HepG2 (cell line): ENCODE measurements at regions not wholly inside any gene's neighbourhood (a gene's known extent, or its start where the extent isn't known, plus 50 kb on each side); places are given as distances from the start of the nearest gene placed in this dataset.

Source experiments
- ATAC-seq: fragments of 200-7000 bp; cut with Tn5 transposase; 3 replicates; pipeline ENCODE4 v1.9.1; 2020; ENCODE audit warnings: mild to moderate bottlenecking, moderate library complexity
- BruUV-seq: library from RNA; stranded (reverse); fragments of 400-500 nt; replicated peaks from 2 replicates; lab custom pipeline; 2021; lab: Mats Ljungman, UMichigan
- CTCF ChIA-PET: fragments of 300-600 bp; formaldehyde crosslinking; extraction: SDS; loops from one replicate; lab custom pipeline; 2021; ENCODE audit warnings: low total read pairs, inconsistent platforms, low intra/inter-chr PET ratio; lab: Yijun Ruan, JAX
- POLR2A ChIA-PET: fragments of 350-600 bp; sonication (Branson Sonifier 250); formaldehyde crosslinking; loops from one replicate; lab custom pipeline; 2020; ENCODE audit warnings: antibody characterized with exemption, inconsistent platforms; lab: Yijun Ruan, JAX
- DNase-seq: peaks from one replicate; pipeline ENCODE4 v3.0.0-alpha.2; 2015; ENCODE audit warnings: low spot score
- FAIRE-seq: peaks from 3 replicates; lab custom pipeline; 2011; peaks lifted over from hg19 to GRCh38; lab: Jason Lieb, UNC
- H2AFZ ChIP-seq: one replicate; pipeline ENCODE4 v1.6.1; 2011; ENCODE audit warnings: low read length, inconsistent platforms
- H3K27ac ChIP-seq: fragments of 300-600 bp; 3 replicates; pipeline ENCODE4 v1.8.0; 2011; ENCODE audit warnings: mixed run types, mild to moderate bottlenecking, mixed read lengths, low read length, inconsistent platforms; ENCODE audit not compliant: insufficient read depth; ENCODE audit errors: extremely low read length
- H3K27me3 ChIP-seq, 2 experiments: fragments of 200-600 bp in 1 of 2; 2 replicates in 1 of 2; 3 replicates in 1 of 2; pipeline versions ENCODE4 v1.6.0 to v1.8.0; 2011; ENCODE audit warnings: low read length in 2 of 2, mild to moderate bottlenecking in 2 of 2, moderate library complexity in 2 of 2, inconsistent platforms in 1 of 2; ENCODE audit not compliant: insufficient read depth in 2 of 2, control insufficient read depth in 1 of 2
- H3K36me3 ChIP-seq, 2 experiments: fragments of 200-600 bp in 1 of 2; replicated peaks in 1 of 2; 2 replicates in 1 of 2; 3 replicates in 1 of 2; pipeline versions ENCODE4 v1.5.1 to v1.8.0; 2011; ENCODE audit warnings: low read length in 2 of 2, inconsistent platforms in 1 of 2; ENCODE audit not compliant: insufficient read depth in 2 of 2, control insufficient read depth in 1 of 2
- H3K4me1 ChIP-seq: 2 replicates; pipeline ENCODE4 v1.5.1; 2012; ENCODE audit warnings: low read length, inconsistent platforms; ENCODE audit not compliant: insufficient read depth
- H3K4me2 ChIP-seq: 2 replicates; pipeline ENCODE4 v1.6.0; 2011; ENCODE audit warnings: low read depth, low read length, inconsistent platforms
- H3K4me3 ChIP-seq, 3 experiments: fragments of 200-600 bp in 1 of 3; sonication (generic), shearing (Covaris generic) in 1 of 3; replicated peaks in 1 of 3; 2 replicates each; pipeline ENCODE4 v1.5.1; 2011 to 2016; ENCODE audit warnings: low read length in 3 of 3, inconsistent platforms in 2 of 3, low read depth in 2 of 3, mild to moderate bottlenecking in 2 of 3, control low read depth in 1 of 3, mixed read lengths in 1 of 3; ENCODE audit not compliant: insufficient read depth in 1 of 3
- H3K79me2 ChIP-seq: one replicate; pipeline ENCODE4 v1.6.1; 2011; ENCODE audit warnings: low read length, inconsistent platforms; ENCODE audit not compliant: insufficient read depth
- H3K9ac ChIP-seq: 2 replicates; pipeline ENCODE4 v1.6.0; 2011; ENCODE audit warnings: mild to moderate bottlenecking, low read depth, low read length, inconsistent platforms; ENCODE audit not compliant: insufficient read depth
- H3K9me3 ChIP-seq: 2 replicates; pipeline ENCODE4 v1.5.1; 2012; ENCODE audit warnings: mild to moderate bottlenecking, low read length
- H4K20me1 ChIP-seq: 2 replicates; pipeline ENCODE4 v1.6.0; 2011; ENCODE audit warnings: inconsistent platforms, mild to moderate bottlenecking, low read length, moderate library complexity; ENCODE audit not compliant: insufficient read depth
- ELF4 ChIP-seq: sonication (generic); formaldehyde crosslinking; IDR thresholded peaks from 2 replicates; pipeline ENCODE4 v1.5.0; 2020; ENCODE audit warnings: missing genetic modification reagents, mild to moderate bottlenecking, moderate library complexity, borderline replicate concordance
- ESRRA ChIP-seq: sonication (generic); formaldehyde crosslinking; IDR thresholded peaks from 2 replicates; pipeline ENCODE4 v1.5.1; 2020; ENCODE audit warnings: mild to moderate bottlenecking, low read depth, missing genetic modification reagents
- HNRNPLL ChIP-seq: fragments of 200-400 bp; formaldehyde crosslinking; IDR thresholded peaks from 2 replicates; pipeline ENCODE4 v1.6.1; 2017; ENCODE audit warnings: mild to moderate bottlenecking, low read depth, low read length; ENCODE audit not compliant: poor library complexity, severe bottlenecking
- NCOR1 ChIP-seq: fragments of 200-600 bp; sonication (generic); IDR thresholded peaks from 2 replicates; pipeline ENCODE4 v1.7.0; 2017; ENCODE audit warnings: antibody characterized with exemption, low read length, borderline replicate concordance
- PAWR ChIP-seq: sonication (generic); formaldehyde crosslinking; IDR thresholded peaks from 2 replicates; pipeline ENCODE4 v1.4.0; 2020; ENCODE audit warnings: missing genetic modification reagents, mild to moderate bottlenecking, borderline replicate concordance
- PAX8 ChIP-seq: sonication (generic); formaldehyde crosslinking; IDR thresholded peaks from 2 replicates; pipeline ENCODE4 v1.8.0; 2022; ENCODE audit warnings: mild to moderate bottlenecking, missing genetic modification reagents, borderline replicate concordance
- PHF5A ChIP-seq: IDR thresholded peaks from one replicate; pipeline ENCODE4 v1.6.1; 2018; ENCODE audit warnings: low read depth, missing genetic modification reagents; ENCODE audit not compliant: unreplicated experiment
- PLRG1 ChIP-seq: fragments of 450-650 bp; conservative IDR thresholded peaks from 2 replicates; pipeline ENCODE4 v1.6.1; 2016
- RBM22 ChIP-seq: fragments of 200-400 bp; formaldehyde crosslinking; optimal IDR thresholded peaks from 2 replicates; pipeline ENCODE3; 2017; ENCODE audit warnings: mild to moderate bottlenecking, low read length, moderate library complexity
- SMAD1 ChIP-seq: sonication (generic); formaldehyde crosslinking; IDR thresholded peaks from 2 replicates; pipeline ENCODE4 v1.4.0; 2020; ENCODE audit warnings: missing genetic modification reagents, low read depth, mild to moderate bottlenecking, borderline replicate concordance
- SP140L ChIP-seq: sonication (generic); formaldehyde crosslinking; IDR thresholded peaks from 2 replicates; pipeline ENCODE4 v1.4.0; 2020; ENCODE audit warnings: missing genetic modification reagents, borderline replicate concordance
- TAF1 ChIP-seq: sonication (generic); formaldehyde crosslinking; IDR thresholded peaks from 2 replicates; pipeline ENCODE4 v1.4.0; 2020; ENCODE audit warnings: missing genetic modification reagents
- ZBTB20 ChIP-seq: sonication (generic); formaldehyde crosslinking; IDR thresholded peaks from 2 replicates; pipeline ENCODE4 v1.8.1; 2023; ENCODE audit warnings: missing genetic modification reagents, low read depth, mild to moderate bottlenecking, borderline replicate concordance
- ZFP1 ChIP-seq: IDR thresholded peaks from 2 replicates; pipeline ENCODE4 v1.6.1; 2016
- ZNF451 ChIP-seq: sonication (generic); formaldehyde crosslinking; IDR thresholded peaks from 2 replicates; pipeline ENCODE4 v1.5.0; 2020; ENCODE audit warnings: mild to moderate bottlenecking, missing genetic modification reagents
- ZNF737 ChIP-seq: sonication (generic); formaldehyde crosslinking; IDR thresholded peaks from 2 replicates; pipeline ENCODE4 v1.5.0; 2020; ENCODE audit warnings: missing genetic modification reagents, mild to moderate bottlenecking, borderline replicate concordance
- ZNF746 ChIP-seq: sonication (generic); formaldehyde crosslinking; IDR thresholded peaks from 2 replicates; pipeline ENCODE4 v1.8.0; 2022; ENCODE audit warnings: mild to moderate bottlenecking, missing genetic modification reagents
- ZSCAN12 ChIP-seq: sonication (generic); formaldehyde crosslinking; IDR thresholded peaks from 2 replicates; pipeline ENCODE4 v1.9.0; 2021; ENCODE audit warnings: mild to moderate bottlenecking, missing genetic modification reagents
- WGBS: methylation state at CpG from one replicate; pipeline ENCODE4 v1.1.6; 2017; ENCODE audit warnings: low lambda C conversion rate; 5-methylcytosine and 5-hydroxymethylcytosine counted together
- in situ Hi-C: cut with HindIII; loops from 2 replicates; pipeline ENCODE4 v1.10.0; 2017; ENCODE audit warnings: low pct_unique_long_range_greater_than_20kb; ENCODE audit not compliant: extremely low pct_ligation_motif_present
- intact Hi-C: fragments of 100-400 bp; cut with micrococcal nuclease; formaldehyde crosslinking; loops from one replicate; pipeline ENCODE4 v1.10.0; 2022; ENCODE audit not compliant: unreplicated experiment
- TF ChIP-seq, protein P1 (sequence below): sonication (generic); formaldehyde crosslinking; IDR thresholded peaks from 2 replicates; pipeline ENCODE4 v1.8.1; 2023; ENCODE audit warnings: mild to moderate bottlenecking, moderate library complexity, missing genetic modification reagents
- TF ChIP-seq, protein P2 (sequence below): IDR thresholded peaks from 2 replicates; pipeline ENCODE4 v1.6.1; 2016; ENCODE audit warnings: missing compliant biosample characterization, missing genetic modification reagents, borderline replicate concordance

DNA sequence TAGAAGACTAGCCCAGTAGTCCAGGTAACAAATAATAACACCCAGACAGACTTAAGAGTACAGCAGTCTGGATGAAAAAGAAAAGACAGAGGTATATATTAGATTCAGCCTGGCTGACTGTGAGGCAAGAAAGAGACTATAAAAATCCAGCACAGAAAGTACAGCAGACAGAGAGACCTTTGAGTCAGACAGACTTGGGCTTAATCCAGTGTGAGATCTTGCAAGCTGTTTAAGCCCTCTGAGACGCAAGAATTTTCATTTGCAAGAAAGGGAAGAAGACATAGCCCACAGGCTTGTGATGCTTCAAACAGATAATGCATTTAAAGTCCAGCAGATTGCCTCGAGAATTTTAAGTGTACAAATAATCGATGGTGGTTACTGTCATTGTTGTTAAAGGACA, 471.4 kb downstream of the LIG4 start:
- no TSS peak for BruUV-seq
- H3K4me3 ChIP-seq = no peak overlapping the region
- H3K9ac ChIP-seq = no peak overlapping the region
- FAIRE-seq (no peak), ATAC-seq (no peak), DNase-seq (no peak)
- no peak overlapping the region for H2AFZ ChIP-seq
- H3K36me3 ChIP-seq = no peaks in the 10 kb centered on the region
- TF ChIP-seq SP140L (CRISPR knock-in tag) = no peak
- TF ChIP-seq TAF1 (CRISPR knock-in tag) = no peak
- no peak for TF ChIP-seq RBM22
- no peak for TF ChIP-seq PHF5A
- TF ChIP-seq ELF4 (CRISPR knock-in tag) = no peak
- no peak for TF ChIP-seq PAWR (CRISPR knock-in tag)
- in situ Hi-C loops (no loop called here), intact Hi-C loops (no loop called here)
- no peak overlapping the region for H3K27ac ChIP-seq
- POLR2A ChIA-PET = no interaction called here
- no peaks in the 10 kb centered on the region for H3K79me2 ChIP-seq
- H4K20me1 ChIP-seq = no peaks in the 10 kb centered on the region
- H3K4me1 ChIP-seq = no peaks in the 10 kb centered on the region
- under 1% methylated on average over 3 of the region's 3 CpGs for WGBS
- H3K9me3 ChIP-seq = no peaks in the 10 kb centered on the region
- no peak overlapping the region for H3K4me2 ChIP-seq
- CTCF ChIA-PET = no interaction called here
- no peaks in the 10 kb centered on the region for H3K27me3 ChIP-seq

DNA sequence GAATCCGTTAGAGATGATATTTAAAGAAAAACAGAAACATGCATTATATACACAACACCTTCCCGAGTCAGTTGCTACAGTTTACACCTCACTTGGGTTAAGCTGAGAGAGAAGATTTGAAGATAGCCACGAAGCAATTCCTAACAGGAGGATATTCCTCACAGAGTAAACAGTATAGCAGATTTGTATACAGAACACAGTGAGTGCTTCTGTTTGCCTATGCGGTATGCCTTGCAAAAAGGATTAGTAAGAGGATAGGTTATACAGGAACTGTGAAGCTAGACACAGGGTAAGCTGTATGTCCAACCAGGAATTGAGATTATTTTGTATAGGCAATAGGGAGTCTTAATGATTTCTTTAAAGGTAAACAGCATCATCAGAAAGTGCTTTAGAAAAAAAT, 471.8 kb downstream of the LIG4 start:
- DNase-seq = no peak
- Histone ChIP-seq H3K4me3 (no peak overlapping the region), H3K9ac (no peak overlapping the region), H3K27ac (no peak overlapping the region), H3K79me2 (no peaks in the 10 kb centered on the region), H3K4me1 (no peaks in the 10 kb centered on the region), H4K20me1 (no peaks in the 10 kb centered on the region), H3K4me2 (no peak overlapping the region), H3K9me3 (no peaks in the 10 kb centered on the region), H2AFZ (no peak overlapping the region), H3K27me3 (no peaks in the 10 kb centered on the region), H3K36me3 (no peaks in the 10 kb centered on the region)
- no peak for FAIRE-seq
- ChIA-PET CTCF (no interaction called here), POLR2A (no interaction called here)
- 0% methylated on average over 4 of the region's 4 CpGs for WGBS
- intact Hi-C loops (no loop called here), in situ Hi-C loops (no loop called here)
- BruUV-seq = no TSS peak
- TF ChIP-seq, protein P1, sequence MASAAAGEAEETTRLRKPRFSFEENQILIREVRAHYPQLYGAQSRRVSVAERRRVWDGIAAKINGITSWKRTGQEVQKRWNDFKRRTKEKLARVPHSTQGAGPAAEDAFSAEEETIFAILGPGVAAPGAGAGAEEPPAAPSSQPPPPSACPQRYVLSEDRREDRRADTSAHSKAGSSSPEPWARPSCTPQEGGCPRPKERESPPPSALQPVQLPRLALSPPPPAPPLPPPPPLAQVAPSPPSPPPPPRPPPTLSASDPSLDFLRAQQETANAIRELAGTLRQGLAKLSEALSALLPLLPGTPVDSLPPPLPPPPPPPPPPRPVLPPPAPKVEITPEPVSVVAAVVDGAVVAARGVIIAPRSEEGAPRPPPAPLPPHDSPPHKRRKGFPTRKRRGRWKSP (CRISPR knock-in tag) = no peak
- no peak for TF ChIP-seq ZSCAN12 (CRISPR knock-in tag)
- no peak for TF ChIP-seq SMAD1 (CRISPR knock-in tag)
- no peak for TF ChIP-seq PLRG1
- TF ChIP-seq ZBTB20 (CRISPR knock-in tag) = no peak
- TF ChIP-seq ZFP1 (CRISPR knock-in tag) = no peak
- no peak for TF ChIP-seq PAX8
- no peak for TF ChIP-seq HNRNPLL
- TF ChIP-seq NCOR1 = no peak
- no peak for TF ChIP-seq ESRRA (CRISPR knock-in tag)
- no peak for TF ChIP-seq ZNF746 (CRISPR knock-in tag)
- TF ChIP-seq, protein P2, sequence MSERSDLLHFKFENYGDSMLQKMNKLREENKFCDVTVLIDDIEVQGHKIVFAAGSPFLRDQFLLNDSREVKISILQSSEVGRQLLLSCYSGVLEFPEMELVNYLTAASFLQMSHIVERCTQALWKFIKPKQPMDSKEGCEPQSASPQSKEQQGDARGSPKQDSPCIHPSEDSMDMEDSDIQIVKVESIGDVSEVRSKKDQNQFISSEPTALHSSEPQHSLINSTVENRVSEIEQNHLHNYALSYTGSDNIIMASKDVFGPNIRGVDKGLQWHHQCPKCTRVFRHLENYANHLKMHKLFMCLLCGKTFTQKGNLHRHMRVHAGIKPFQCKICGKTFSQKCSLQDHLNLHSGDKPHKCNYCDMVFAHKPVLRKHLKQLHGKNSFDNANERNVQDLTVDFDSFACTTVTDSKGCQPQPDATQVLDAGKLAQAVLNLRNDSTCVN (CRISPR knock-in tag) = no peak
- no peak for TF ChIP-seq ZNF451
- no peak for TF ChIP-seq ZNF737 (CRISPR knock-in tag)
- ATAC-seq = no peak
